DOHH2 (cell line): ENCODE measurements at regions not wholly inside any gene's neighbourhood (a gene's known extent, or its start where the extent isn't known, plus 50 kb on each side); places are given as distances from the start of the nearest gene placed in this dataset.

Experiments
- CTCF ChIP-seq: fragments of 200-600 bp; sonication (generic); IDR thresholded peaks from one replicate; pipeline ENCODE4 v1.5.1; 2014; ENCODE audit warnings: antibody characterized with exemption, mild to moderate bottlenecking, low read depth, low read length; ENCODE audit not compliant: poor library complexity, severe bottlenecking
- EZH2phosphoT487 ChIP-seq: fragments of 200-600 bp; sonication (generic); IDR thresholded peaks from 2 replicates; pipeline ENCODE4 v1.6.1; 2017; ENCODE audit warnings: borderline replicate concordance, mild to moderate bottlenecking, antibody characterized with exemption, low read length, moderate library complexity, mixed read lengths

- TF ChIP-seq CTCF, result no peak
- no peak for TF ChIP-seq EZH2phosphoT487
Measured at GRCh38 chr13:44726214-44726613, 150.1 kb upstream of the TSC22D1 start.
